ENCODE measurements at regions not wholly inside any gene's neighbourhood (a gene's known extent, or its start where the extent isn't known, plus 50 kb on each side); places are given as distances from the start of the nearest gene placed in this dataset.
A peak's percentile ranks its signal among the peaks of the same experiment; 100 is the strongest.

DNA sequence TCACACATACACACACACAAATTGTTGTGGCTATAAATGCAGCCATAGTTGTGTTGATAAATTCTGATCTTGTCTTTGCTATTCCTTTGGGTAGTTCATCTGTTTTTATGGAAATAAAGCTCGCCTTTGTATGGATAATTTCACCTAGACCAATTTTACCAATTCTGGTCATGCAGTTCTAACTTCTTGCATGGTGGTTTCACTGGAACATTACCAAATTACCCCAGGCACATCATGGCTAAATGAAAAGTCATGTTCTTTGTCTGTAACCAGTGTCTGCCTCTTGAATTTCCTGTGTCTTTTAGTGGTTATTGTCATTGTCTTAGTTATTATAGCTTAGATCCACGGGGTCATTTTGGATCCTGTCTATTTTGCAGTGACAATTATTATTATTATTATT lies 50.3 kb upstream of the TMC1 start:
- TF ChIP-seq, protein P1, sequence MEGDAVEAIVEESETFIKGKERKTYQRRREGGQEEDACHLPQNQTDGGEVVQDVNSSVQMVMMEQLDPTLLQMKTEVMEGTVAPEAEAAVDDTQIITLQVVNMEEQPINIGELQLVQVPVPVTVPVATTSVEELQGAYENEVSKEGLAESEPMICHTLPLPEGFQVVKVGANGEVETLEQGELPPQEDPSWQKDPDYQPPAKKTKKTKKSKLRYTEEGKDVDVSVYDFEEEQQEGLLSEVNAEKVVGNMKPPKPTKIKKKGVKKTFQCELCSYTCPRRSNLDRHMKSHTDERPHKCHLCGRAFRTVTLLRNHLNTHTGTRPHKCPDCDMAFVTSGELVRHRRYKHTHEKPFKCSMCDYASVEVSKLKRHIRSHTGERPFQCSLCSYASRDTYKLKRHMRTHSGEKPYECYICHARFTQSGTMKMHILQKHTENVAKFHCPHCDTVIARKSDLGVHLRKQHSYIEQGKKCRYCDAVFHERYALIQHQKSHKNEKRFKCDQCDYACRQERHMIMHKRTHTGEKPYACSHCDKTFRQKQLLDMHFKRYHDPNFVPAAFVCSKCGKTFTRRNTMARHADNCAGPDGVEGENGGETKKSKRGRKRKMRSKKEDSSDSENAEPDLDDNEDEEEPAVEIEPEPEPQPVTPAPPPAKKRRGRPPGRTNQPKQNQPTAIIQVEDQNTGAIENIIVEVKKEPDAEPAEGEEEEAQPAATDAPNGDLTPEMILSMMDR (conservative IDR thresholded peaks at IDR 0.05; ENCODE audit: low read length), result no peak

DNA sequence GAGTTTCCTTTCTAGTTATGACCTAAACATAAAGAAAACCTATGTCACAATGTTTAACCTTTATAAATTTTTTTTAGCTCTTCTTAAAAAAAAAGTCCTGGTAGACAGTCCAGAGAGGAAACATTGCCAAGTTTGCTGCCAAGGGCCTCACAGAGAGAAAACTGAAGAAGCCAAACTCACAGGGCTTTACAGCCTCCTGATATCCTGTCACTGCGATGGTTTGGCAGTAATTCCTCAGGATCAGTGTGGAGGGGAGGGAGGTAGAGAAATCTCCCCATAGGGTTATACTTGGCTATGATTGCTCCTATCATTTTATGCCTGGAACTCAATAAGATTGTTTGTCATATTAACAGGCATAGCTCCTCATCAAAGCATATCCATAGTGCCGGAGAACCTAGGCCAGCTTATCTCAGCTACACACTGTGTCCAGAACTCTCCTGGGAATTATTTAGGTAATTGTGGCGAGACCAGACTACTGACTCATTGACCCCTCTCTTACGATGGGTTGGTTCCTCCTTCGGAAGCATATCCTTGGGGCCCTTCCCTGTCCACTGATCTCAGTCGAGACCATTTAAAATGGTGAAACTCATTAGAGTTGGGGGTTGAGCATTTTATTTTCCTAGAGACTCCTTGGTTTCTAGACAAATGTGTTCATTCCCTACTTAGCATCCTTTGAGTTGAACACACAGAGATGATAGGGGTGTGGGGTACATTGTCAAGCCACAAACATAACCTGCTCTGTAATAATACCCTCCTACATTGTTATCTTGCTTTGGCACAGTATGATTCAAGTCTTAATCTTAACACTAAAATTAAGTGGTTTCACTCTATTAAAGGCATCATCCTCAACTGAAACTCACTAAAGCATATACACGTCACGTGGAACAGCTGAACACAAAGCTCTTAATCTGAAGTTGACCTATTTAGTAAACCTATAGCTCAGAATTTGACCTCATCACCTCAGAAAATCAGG lies 53.4 kb upstream of the TMC1 start:
- TF ChIP-seq, protein P1 (conservative IDR thresholded peaks at IDR 0.05; ENCODE audit: low read length), result no peak

More for the DNA sequence above, 50.3 kb upstream of the TMC1 start:
- DNase-seq (ENCODE audit: low read depth), result no peak
- no peak overlapping the region for H3K4me3 ChIP-seq (ENCODE audit: low read length)

DNA sequence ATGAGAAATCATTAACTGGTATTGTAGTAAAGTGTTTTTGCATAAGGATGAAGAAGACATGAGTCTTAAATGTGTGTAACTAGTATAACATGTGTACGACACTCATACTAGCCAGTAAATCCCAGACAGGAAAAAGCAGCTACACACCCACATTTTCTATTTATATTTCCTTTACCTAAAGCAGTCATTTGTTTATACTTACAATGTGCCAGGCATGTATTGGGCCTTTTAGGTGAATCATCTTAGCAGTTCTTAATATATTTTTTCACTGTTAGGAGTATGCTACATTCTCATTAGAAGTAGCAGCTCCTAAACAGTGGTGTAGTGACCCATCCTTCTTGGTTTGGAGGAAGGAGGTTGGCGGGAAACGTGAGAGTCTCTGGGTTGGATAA lies 55.8 kb upstream of the TMC1 start:
- TF ChIP-seq, protein P1 (conservative IDR thresholded peaks at IDR 0.05; ENCODE audit: low read length), result no peak
- DNase-seq (ENCODE audit: low read depth), result no peak
- no peak overlapping the region for H3K4me3 ChIP-seq (ENCODE audit: low read length)

More for the DNA sequence above, 53.4 kb upstream of the TMC1 start:
- DNase-seq (ENCODE audit: low read depth), result no peak
- H3K4me3 ChIP-seq (ENCODE audit: low read length), result no peak overlapping the region

DNA sequence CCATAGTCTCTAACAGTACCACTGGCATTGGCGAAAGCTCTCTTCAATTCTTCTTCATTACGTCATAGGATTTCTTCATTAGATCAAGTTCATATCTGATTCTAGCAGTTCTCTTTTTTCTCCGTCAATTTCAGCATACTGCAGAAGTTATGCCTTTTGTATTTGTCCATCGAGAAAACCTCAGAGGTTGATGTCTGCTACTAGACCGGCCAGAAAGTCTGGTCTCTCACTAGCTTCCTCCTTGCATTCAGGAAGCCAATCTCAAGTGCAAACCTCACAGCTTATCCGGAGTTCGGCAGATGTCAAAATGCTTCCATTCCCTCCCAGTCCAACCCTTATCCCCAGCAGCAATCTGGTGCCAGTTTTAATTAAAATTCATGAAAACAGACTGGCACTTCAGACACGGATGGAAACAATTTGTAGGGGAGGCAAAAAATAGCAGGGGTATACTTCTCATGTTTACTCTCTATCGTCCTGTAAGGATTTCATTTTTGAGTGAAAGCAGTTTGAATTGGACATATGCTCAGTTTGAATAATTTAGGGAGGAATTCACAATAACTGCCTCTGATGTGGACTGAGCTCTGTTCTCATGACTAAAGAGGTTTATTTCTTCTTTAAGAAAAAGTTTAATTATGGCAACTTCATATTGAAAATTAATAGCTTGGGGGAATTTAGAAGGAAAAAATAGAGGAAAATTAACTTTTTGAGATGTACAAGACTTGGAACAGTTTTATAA lies 56.4 kb upstream of the TMC1 start:
- DNase-seq (ENCODE audit: low read depth), result no peak
- TF ChIP-seq, protein P1 (conservative IDR thresholded peaks at IDR 0.05; ENCODE audit: low read length), result no peak
- peak overlapping the region; percentile 0; the same call in 1 of the 2 replicates for H3K4me3 ChIP-seq (ENCODE audit: low read length)

DNA sequence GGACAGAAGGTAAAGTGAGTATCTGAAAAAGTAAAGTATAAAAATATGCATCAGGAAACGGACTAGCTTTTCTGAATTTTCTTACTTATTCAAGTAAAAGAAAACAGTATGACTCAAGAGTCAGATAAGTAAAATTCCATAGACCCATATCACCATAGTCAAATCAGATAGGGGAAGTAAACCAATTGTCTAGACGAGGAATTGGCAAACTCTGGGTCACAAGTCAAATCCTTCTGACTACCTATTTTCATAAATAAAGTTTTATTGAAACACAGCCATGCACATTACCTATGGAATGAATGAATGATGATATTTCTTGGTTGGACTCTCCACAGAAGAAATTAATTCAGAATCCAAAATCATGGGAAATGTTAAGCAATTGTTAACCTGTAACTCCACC lies 59.1 kb upstream of the TMC1 start:
- TF ChIP-seq, protein P1 (conservative IDR thresholded peaks at IDR 0.05; ENCODE audit: low read length), result no peak
- DNase-seq (ENCODE audit: low read depth), result no peak
- no peak overlapping the region for H3K4me3 ChIP-seq (ENCODE audit: low read length)

DNA sequence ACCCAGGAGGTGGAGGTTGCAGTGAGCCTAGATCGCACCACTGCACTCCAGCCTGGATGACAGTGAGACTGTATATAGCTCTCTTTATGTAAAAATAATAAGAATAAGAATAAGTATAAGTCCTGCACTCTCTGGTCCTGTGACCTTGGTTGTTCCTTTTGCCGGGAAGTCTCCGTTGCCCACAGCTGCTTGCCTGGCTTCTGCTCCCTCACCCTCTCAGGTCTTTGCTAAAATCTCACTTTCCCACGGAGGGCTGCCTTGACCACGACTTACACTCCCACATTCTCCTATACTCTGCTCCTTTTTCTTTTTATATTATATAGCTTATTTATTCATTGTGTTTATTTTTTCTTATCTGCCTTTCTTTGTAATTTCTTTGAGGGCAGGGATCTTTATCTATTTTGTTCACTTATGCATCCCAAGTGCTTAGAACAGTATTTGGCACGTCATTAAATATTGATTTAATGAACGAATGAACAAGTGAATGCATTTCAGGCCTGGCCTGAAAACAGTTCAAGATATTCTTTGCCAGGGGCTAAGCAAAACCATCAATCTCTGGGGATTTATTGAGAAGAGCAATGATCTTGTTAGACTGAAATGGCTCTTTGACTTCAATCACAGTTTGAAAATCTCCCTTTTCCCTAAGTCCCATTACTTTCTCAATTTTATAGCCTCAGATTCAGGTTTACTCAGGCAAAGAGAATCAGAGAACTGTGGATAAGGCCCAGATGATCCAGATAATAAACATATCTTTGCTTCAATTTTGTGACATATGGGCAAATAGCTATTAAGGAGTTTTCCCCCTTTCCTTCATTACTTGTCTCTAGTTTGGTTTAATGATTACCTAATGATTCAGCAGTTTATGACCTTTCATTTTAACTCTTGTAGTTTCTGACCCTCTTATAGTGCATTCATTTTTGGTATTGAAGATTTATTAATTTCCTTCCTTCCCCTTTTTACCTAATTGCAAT lies 60.8 kb upstream of the TMC1 start:
- no peak for DNase-seq (ENCODE audit: low read depth)
- H3K4me3 ChIP-seq (ENCODE audit: low read length), result no peak overlapping the region

More for the DNA sequence above, 60.8 kb upstream of the TMC1 start:
- TF ChIP-seq, protein P1 (conservative IDR thresholded peaks at IDR 0.05; ENCODE audit: low read length), result no peak

All from AG10803 (cell line).